Endodermal cell (in vitro differentiated cells): ENCODE measurements at regions not wholly inside any gene's neighbourhood (a gene's known extent, or its start where the extent isn't known, plus 50 kb on each side); places are given as distances from the start of the nearest gene placed in this dataset.
A peak's percentile ranks its signal among the peaks of the same experiment; 100 is the strongest.

Experiments used
- DNase-seq: peaks from one replicate; pipeline ENCODE4 v3.0.0-alpha.2; 2017
- H3K27ac ChIP-seq: 2 replicates; pipeline ENCODE4 v1.5.1; 2013; ENCODE audit warnings: mild to moderate bottlenecking, low read depth, low read length, moderate library complexity
- H3K27me3 ChIP-seq: 2 replicates; pipeline ENCODE4 v1.6.1; 2013; ENCODE audit warnings: mild to moderate bottlenecking, low read length, moderate library complexity; ENCODE audit not compliant: insufficient read depth, control insufficient read depth, poor library complexity, severe bottlenecking
- H3K36me3 ChIP-seq: 2 replicates; pipeline ENCODE4 v1.7.0; 2013; ENCODE audit warnings: mild to moderate bottlenecking, low read length, moderate library complexity; ENCODE audit not compliant: control insufficient read depth, insufficient read depth
- H3K4me1 ChIP-seq: one replicate; pipeline ENCODE4 v1.7.0; 2013; ENCODE audit warnings: low read length; ENCODE audit not compliant: control insufficient read depth, insufficient read depth
- H3K4me3 ChIP-seq: 2 replicates; pipeline ENCODE4 v1.5.1; 2013; ENCODE audit warnings: mild to moderate bottlenecking, low read length, moderate library complexity
- H3K9ac ChIP-seq: 2 replicates; pipeline ENCODE4 v1.6.1; 2013; ENCODE audit warnings: mild to moderate bottlenecking, low read length, moderate library complexity; ENCODE audit not compliant: poor library complexity, severe bottlenecking; ENCODE audit errors: extremely low read depth
- H3K9me3 ChIP-seq: 2 replicates; pipeline ENCODE4 v1.6.1; 2013; ENCODE audit warnings: mild to moderate bottlenecking, low read length, moderate library complexity; ENCODE audit not compliant: control insufficient read depth
- H3K27ac Mint-ChIP-seq: 2 replicates; pipeline ENCODE4 v1.8.0; 2020; ENCODE audit warnings: mixed read lengths
- H3K27me3 Mint-ChIP-seq: 2 replicates; pipeline ENCODE4 v1.8.0; 2021; ENCODE audit warnings: mild to moderate bottlenecking, mixed read lengths; ENCODE audit not compliant: insufficient read depth
- H3K36me3 Mint-ChIP-seq: 2 replicates; pipeline ENCODE4 v1.8.0; 2020; ENCODE audit warnings: low read depth, mixed read lengths
- H3K4me1 Mint-ChIP-seq: 2 replicates; pipeline ENCODE4 v1.8.0; 2020; ENCODE audit warnings: mixed read lengths
- H3K4me3 Mint-ChIP-seq: 2 replicates; pipeline ENCODE4 v1.8.0; 2020; ENCODE audit warnings: mild to moderate bottlenecking, moderate library complexity, mixed read lengths
- H3K9me3 Mint-ChIP-seq: 2 replicates; pipeline ENCODE4 v1.8.0; 2020; ENCODE audit warnings: mild to moderate bottlenecking, mixed read lengths
- CTCF ChIP-seq: fragments of 200-600 bp; sonication (generic); conservative IDR thresholded peaks from 2 replicates; pipeline ENCODE4 v1.5.0; 2021; ENCODE audit warnings: antibody characterized with exemption, mild to moderate bottlenecking
- WGBS, 2 experiments: methylation state at CpG; one replicate each; pipeline versions ENCODE4 v1.1.5 to v1.1.7; 2013; ENCODE audit warnings: missing lambda C conversion rate in 2 of 2, mixed read lengths in 1 of 2; ENCODE audit not compliant: insufficient coverage in 1 of 2, insufficient read length in 1 of 2; 5-methylcytosine and 5-hydroxymethylcytosine counted together

GRCh38 chr5:2832394-2832793 lies 80.9 kb upstream of the IRX2 start:
- no peaks in the 10 kb centered on the region for H3K4me1 ChIP-seq
- Mint-ChIP-seq H3K4me1 (no peaks in the 10 kb centered on the region), H3K4me3 (no peak overlapping the region), H3K27me3 (peaks cover 7% of the 10 kb centered on the region), H3K9me3 (peaks cover under 1% of the 10 kb centered on the region), H3K36me3 (no peaks in the 10 kb centered on the region), H3K27ac (no peak overlapping the region)
- H3K27ac ChIP-seq, result no peak overlapping the region
- no peak overlapping the region for H3K9ac ChIP-seq
- H3K27me3 ChIP-seq, result no peaks in the 10 kb centered on the region
- no peaks in the 10 kb centered on the region for H3K36me3 ChIP-seq
- DNase-seq, result peak; percentile 60
- TF ChIP-seq CTCF, result no peak
- no peak overlapping the region for H3K4me3 ChIP-seq
- H3K9me3 ChIP-seq, result no peaks in the 10 kb centered on the region
- WGBS, 2 experiments, result 62 to 63% methylated on average over 2 to 4 of the region's 4 CpGs

GRCh38 chr5:2829239-2829638 lies 77.8 kb upstream of the IRX2 start:
- WGBS, 2 experiments, result 81% methylated on average over 4 of the region's 4 CpGs; no CpG with 5 or more reads in 1 of the 2 experiments
- Mint-ChIP-seq H3K27me3 (peaks cover 9% of the 10 kb centered on the region), H3K4me1 (no peaks in the 10 kb centered on the region), H3K36me3 (no peaks in the 10 kb centered on the region), H3K27ac (no peak overlapping the region), H3K4me3 (no peak overlapping the region), H3K9me3 (peaks cover 4% of the 10 kb centered on the region)
- DNase-seq, result no peak
- no peak for TF ChIP-seq CTCF
- no peak overlapping the region for H3K9ac ChIP-seq
- no peak overlapping the region for H3K4me3 ChIP-seq
- H3K36me3 ChIP-seq, result no peaks in the 10 kb centered on the region
- H3K27ac ChIP-seq, result no peak overlapping the region
- H3K9me3 ChIP-seq, result no peaks in the 10 kb centered on the region
- no peaks in the 10 kb centered on the region for H3K4me1 ChIP-seq
- H3K27me3 ChIP-seq, result no peaks in the 10 kb centered on the region

GRCh38 chr5:2818936-2819335 lies 67.5 kb upstream of the IRX2 start:
- Histone ChIP-seq H3K9me3 (no peaks in the 10 kb centered on the region), H3K4me3 (no peak overlapping the region), H3K9ac (no peak overlapping the region), H3K36me3 (no peaks in the 10 kb centered on the region), H3K27ac (no peak overlapping the region), H3K27me3 (no peaks in the 10 kb centered on the region), H3K4me1 (no peaks in the 10 kb centered on the region)
- 89 to 93% methylated on average over 3 to 7 of the region's 7 CpGs for WGBS, 2 experiments
- Mint-ChIP-seq H3K4me1 (no peaks in the 10 kb centered on the region), H3K36me3 (no peaks in the 10 kb centered on the region), H3K27me3 (peaks cover 16% of the 10 kb centered on the region), H3K4me3 (no peak overlapping the region), H3K9me3 (no peaks in the 10 kb centered on the region), H3K27ac (no peak overlapping the region)
- DNase-seq, result no peak
- TF ChIP-seq CTCF, result no peak
